CD14-positive monocyte (primary cell): ENCODE measurements at regions not wholly inside any gene's neighbourhood (a gene's known extent, or its start where the extent isn't known, plus 50 kb on each side); places are given as distances from the start of the nearest gene placed in this dataset.

Experiments used
- DNase-seq, 3 donors: peaks; one replicate each; pipeline ENCODE4 v3.0.0-alpha.2; 2011 to 2022
- H2AFZ ChIP-seq: 2 replicates; pipeline ENCODE4 v1.6.0; 2012; ENCODE audit warnings: mild to moderate bottlenecking, low read depth, low read length, inconsistent platforms; ENCODE audit not compliant: insufficient read depth, poor library complexity, severe bottlenecking
- H3K27ac ChIP-seq, 2 donors: 1 replicate in 1 of 2; 2 replicates in 1 of 2; pipeline ENCODE4 v1.5.1; 2012 to 2013; ENCODE audit warnings: low read length in 2 of 2, control low read depth in 1 of 2, inconsistent platforms in 1 of 2, low read depth in 1 of 2, mild to moderate bottlenecking in 1 of 2
- H3K27me3 ChIP-seq, 2 donors: one replicate each; pipeline versions ENCODE4 v1.6.0 to v1.6.1; 2011 to 2013; ENCODE audit warnings: low read length in 2 of 2; ENCODE audit not compliant: control insufficient read depth in 2 of 2, insufficient read depth in 2 of 2
- H3K36me3 ChIP-seq, 2 donors: replicated peaks in 1 of 2; 1 replicate in 1 of 2; 2 replicates in 1 of 2; pipeline versions ENCODE4 v1.5.1 to v1.6.1; 2012 to 2013; ENCODE audit warnings: low read length in 2 of 2, control low read depth in 1 of 2, inconsistent platforms in 1 of 2, mild to moderate bottlenecking in 1 of 2; ENCODE audit not compliant: insufficient read depth in 2 of 2, control insufficient read depth in 1 of 2
- H3K4me1 ChIP-seq, 2 donors: 1 replicate in 1 of 2; 2 replicates in 1 of 2; pipeline versions ENCODE4 v1.5.1 to v1.6.1; 2012 to 2013; ENCODE audit warnings: low read length in 2 of 2, control low read depth in 1 of 2, inconsistent platforms in 1 of 2, mild to moderate bottlenecking in 1 of 2, moderate library complexity in 1 of 2; ENCODE audit not compliant: insufficient read depth in 2 of 2, control insufficient read depth in 1 of 2
- H3K4me2 ChIP-seq: replicated peaks from 2 replicates; pipeline ENCODE3; 2012; ENCODE audit warnings: low read length, moderate library complexity, mild to moderate bottlenecking; ENCODE audit not compliant: poor library complexity, severe bottlenecking; ENCODE audit errors: extremely low read depth
- H3K4me3 ChIP-seq, 3 experiments: fragments of 200-600 bp in 1 of 3; sonication (generic) in 1 of 3; replicated peaks in 1 of 3; 1 replicate in 2 of 3; 2 replicates in 1 of 3; pipeline ENCODE4 v1.5.1; 2011 to 2013; ENCODE audit warnings: low read length in 3 of 3, mild to moderate bottlenecking in 3 of 3, control low read depth in 2 of 3, low read depth in 2 of 3, inconsistent platforms in 1 of 3, moderate library complexity in 1 of 3
- H3K79me2 ChIP-seq: 2 replicates; pipeline ENCODE4 v1.6.0; 2012; ENCODE audit warnings: mild to moderate bottlenecking, control low read depth, inconsistent platforms, low read length, moderate library complexity; ENCODE audit not compliant: insufficient read depth
- H3K9ac ChIP-seq: 2 replicates; pipeline ENCODE4 v1.6.0; 2017; ENCODE audit warnings: low read length, mild to moderate bottlenecking; ENCODE audit not compliant: insufficient read depth, poor library complexity, severe bottlenecking
- H3K9me3 ChIP-seq, 2 donors: replicated peaks in 1 of 2; 1 replicate in 1 of 2; 2 replicates in 1 of 2; pipeline versions ENCODE4 v1.5.1 to v1.6.1; 2012 to 2013; ENCODE audit warnings: low read length in 2 of 2, control low read depth in 1 of 2; ENCODE audit not compliant: control insufficient read depth in 1 of 2, insufficient read depth in 1 of 2
- H4K20me1 ChIP-seq: 2 replicates; pipeline ENCODE4 v1.6.0; 2012; ENCODE audit warnings: mild to moderate bottlenecking, low read length, control low read depth, moderate library complexity; ENCODE audit not compliant: insufficient read depth
- H3K27ac Mint-ChIP-seq, 7 donors: one replicate each; pipeline ENCODE4 v1.8.0; 2020; ENCODE audit warnings: mild to moderate bottlenecking in 7 of 7, mixed read lengths in 7 of 7, moderate library complexity in 6 of 7, inconsistent platforms in 2 of 7
- H3K27me3 Mint-ChIP-seq, 3 donors: one replicate each; pipeline ENCODE4 v1.8.0; 2021 to 2022; ENCODE audit warnings: low read depth in 3 of 3, mild to moderate bottlenecking in 3 of 3, mixed read lengths in 3 of 3, moderate library complexity in 3 of 3, inconsistent platforms in 1 of 3
- H3K36me3 Mint-ChIP-seq, 2 donors: one replicate each; pipeline ENCODE4 v1.8.0; 2020; ENCODE audit warnings: mixed read lengths in 2 of 2, inconsistent platforms in 1 of 2, mild to moderate bottlenecking in 1 of 2
- H3K4me1 Mint-ChIP-seq: one replicate; pipeline ENCODE4 v1.8.0; 2020; ENCODE audit warnings: mild to moderate bottlenecking, mixed read lengths
- H3K4me3 Mint-ChIP-seq, 2 donors: one replicate each; pipeline ENCODE4 v1.8.0; 2020; ENCODE audit warnings: mild to moderate bottlenecking in 2 of 2, mixed read lengths in 2 of 2, moderate library complexity in 1 of 2
- H3K9me3 Mint-ChIP-seq, 7 donors: one replicate each; pipeline ENCODE4 v1.8.0; 2020 to 2022; ENCODE audit warnings: mixed read lengths in 7 of 7, mild to moderate bottlenecking in 6 of 7, moderate library complexity in 6 of 7, inconsistent platforms in 2 of 7
- CTCF ChIP-seq: fragments of 200-600 bp; IDR thresholded peaks from one replicate; pipeline ENCODE4 v1.8.0; 2022; ENCODE audit warnings: antibody characterized with exemption, mild to moderate bottlenecking
- WGBS: methylation state at CpG from one replicate; pipeline ENCODE4 v1.1.5; 2013; ENCODE audit warnings: missing lambda C conversion rate; ENCODE audit not compliant: insufficient coverage; 5-methylcytosine and 5-hydroxymethylcytosine counted together
- intact Hi-C, 2 donors: fragments of 100-400 bp; cut with micrococcal nuclease; formaldehyde crosslinking; loops; one replicate each; pipeline versions ENCODE4 v1.15.0 to v1.15.1; 2023

GRCh38 chr13:89315287-89315686 lies 1644.1 kb downstream of the SLITRK5 start:
- peaks cover 7 to 10% of the 10 kb centered on the region in 2 donors for H3K9me3 ChIP-seq
- H4K20me1 ChIP-seq: no peaks in the 10 kb centered on the region
- H3K9ac ChIP-seq: no peak overlapping the region
- DNase-seq: no peak
- WGBS: 100% methylated on average over 1 of the region's 1 CpG
- Mint-ChIP-seq H3K9me3 (peaks cover 0 to 16% (median 7%) of the 10 kb centered on the region in 7 donors), H3K4me1 (no peaks in the 10 kb centered on the region), H3K4me3 (no peak overlapping the region), H3K27ac (no peak overlapping the region), H3K27me3 (no peaks in the 10 kb centered on the region), H3K36me3 (no peaks in the 10 kb centered on the region)
- no peaks in the 10 kb centered on the region for H3K27me3 ChIP-seq
- H3K27ac ChIP-seq: no peak overlapping the region
- no peak for TF ChIP-seq CTCF
- intact Hi-C loops: no loop called here
- H3K4me1 ChIP-seq: no peaks in the 10 kb centered on the region
- no peaks in the 10 kb centered on the region for H3K36me3 ChIP-seq
- no peak overlapping the region for H3K4me2 ChIP-seq
- no peaks in the 10 kb centered on the region for H3K79me2 ChIP-seq
- H3K4me3 ChIP-seq: no peak overlapping the region
- H2AFZ ChIP-seq: no peak overlapping the region

- Histone ChIP-seq H3K4me1 (no peaks in the 10 kb centered on the region), H4K20me1 (no peaks in the 10 kb centered on the region), H3K79me2 (no peaks in the 10 kb centered on the region), H3K4me3 (no peak overlapping the region), H3K9ac (no peak overlapping the region), H3K4me2 (no peak overlapping the region), H3K9me3 (peaks cover 6 to 7% of the 10 kb centered on the region in 2 donors), H3K27ac (no peak overlapping the region), H3K27me3 (no peaks in the 10 kb centered on the region), H3K36me3 (no peaks in the 10 kb centered on the region), H2AFZ (no peak overlapping the region)
- Mint-ChIP-seq H3K36me3 (no peaks in the 10 kb centered on the region), H3K27me3 (no peaks in the 10 kb centered on the region), H3K4me1 (no peaks in the 10 kb centered on the region), H3K27ac (no peak overlapping the region), H3K4me3 (no peak overlapping the region), H3K9me3 (peaks cover 0 to 12% (median 4%) of the 10 kb centered on the region in 7 donors)
- no CpG with 5 or more reads among the region's 5 CpGs for WGBS
- intact Hi-C loops: no loop called here
- no peak for TF ChIP-seq CTCF
- no peak for DNase-seq
Observed at GRCh38 chr13:89322466-89322865, 1651.3 kb downstream of the SLITRK5 start.
